Activated CD4-positive, alpha-beta T cell treated with anti-CD3 and anti-CD28 coated beads, Interleukin-2, amount 50 U/mL, for 48 hours (primary cell): ENCODE measurements at regions not wholly inside any gene's neighbourhood (a gene's known extent, or its start where the extent isn't known, plus 50 kb on each side); places are given as distances from the start of the nearest gene placed in this dataset.
A peak's percentile ranks its signal among the peaks of the same experiment; 100 is the strongest.

Source experiments
- DNase-seq, 2 experiments: peaks; one replicate each; pipeline ENCODE4 v3.0.0-alpha.2; 2020

GRCh38 chr3:154018100-154018696 lies 103.0 kb upstream of the ARHGEF26 start:
- peak; percentile 35 to 50 for DNase-seq

- DNase-seq: no peak
Measured at GRCh38 chr3:154022606-154023005, 98.6 kb upstream of the ARHGEF26 start.

DNA sequence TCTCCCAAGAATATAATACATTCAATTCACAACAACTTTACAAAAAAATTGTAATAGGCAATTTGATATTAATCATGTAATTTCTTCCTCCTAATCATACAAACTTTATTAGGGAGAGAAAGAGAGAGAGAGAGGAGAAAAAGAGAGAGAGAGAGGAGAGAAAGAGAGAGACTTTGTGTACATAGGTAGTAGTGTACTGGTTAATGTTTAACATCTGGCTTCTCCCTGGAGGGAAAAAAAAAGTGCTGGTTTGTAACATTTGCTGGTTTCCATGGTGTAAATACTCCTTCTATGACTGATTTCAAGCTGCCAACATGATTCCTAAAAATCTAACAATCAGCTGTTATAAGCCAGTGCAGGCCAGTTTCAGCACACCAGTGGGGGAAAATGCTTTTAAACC lies 98.0 kb upstream of the ARHGEF26 start:
- no peak for DNase-seq

DNA sequence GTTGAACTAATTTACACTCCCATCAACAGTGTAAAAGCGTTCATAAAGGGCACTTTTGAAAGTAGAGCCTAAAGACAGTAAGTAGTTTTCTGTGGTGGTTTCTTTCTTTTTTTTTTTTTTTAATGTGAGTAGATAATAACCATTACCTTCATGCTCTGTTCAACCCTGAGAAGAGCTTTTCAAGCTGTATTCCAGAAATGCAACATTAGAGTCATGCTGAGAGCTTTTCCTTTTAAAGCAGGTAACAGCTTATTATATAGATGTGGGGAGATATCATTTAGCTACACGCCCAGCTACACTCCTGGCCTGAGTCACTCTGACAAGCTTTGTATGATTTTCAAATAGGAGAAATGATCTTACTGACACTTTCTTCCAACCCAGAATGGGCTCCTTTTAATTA lies 96.2 kb upstream of the ARHGEF26 start:
- DNase-seq: no peak

DNA sequence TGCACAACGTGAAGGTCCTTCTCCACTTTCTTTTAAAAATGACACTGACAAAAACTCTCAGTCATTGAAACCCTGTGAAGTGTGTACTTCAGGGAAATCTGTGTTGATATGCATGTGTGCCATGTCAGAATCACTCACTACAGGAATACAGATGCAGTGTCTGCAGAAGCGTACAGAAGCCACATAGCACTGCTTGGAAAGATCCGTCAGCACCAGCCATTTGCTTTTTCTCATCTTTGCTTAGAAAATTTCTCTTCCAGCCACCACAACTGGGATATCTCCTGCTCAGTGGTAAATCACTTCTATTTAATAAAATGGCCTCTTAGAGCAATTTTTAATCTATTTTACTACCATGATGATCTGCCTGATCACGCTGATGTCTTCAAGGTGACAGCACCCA lies 91.3 kb upstream of the ARHGEF26 start:
- DNase-seq: no peak

GRCh38 chr3:154034797-154035330 lies 86.3 kb upstream of the ARHGEF26 start:
- no peak for DNase-seq

GRCh38 chr3:154040283-154040682 lies 80.9 kb upstream of the ARHGEF26 start:
- DNase-seq: no peak

GRCh38 chr3:154044671-154045070 lies 76.5 kb upstream of the ARHGEF26 start:
- no peak for DNase-seq

DNA sequence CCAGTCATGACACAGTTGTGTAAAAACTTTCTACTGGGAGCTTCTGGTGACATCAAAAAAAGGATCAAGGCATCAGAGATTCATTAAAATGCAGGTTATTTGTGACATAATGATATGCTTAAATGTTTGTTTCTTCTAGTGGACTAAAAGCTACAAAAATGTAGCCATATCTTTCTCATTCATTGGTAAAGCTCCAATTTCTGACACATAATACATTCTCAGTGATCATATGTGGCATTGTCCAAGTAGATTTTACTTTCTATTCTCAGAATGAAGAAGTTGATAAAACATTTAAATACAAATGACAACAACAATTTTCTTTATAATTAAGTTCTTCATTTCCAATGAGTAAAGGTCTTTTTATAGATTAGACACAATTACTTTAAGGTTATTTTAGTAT lies 71.0 kb upstream of the ARHGEF26 start:
- DNase-seq: no peak

- no peak for DNase-seq
Measured at GRCh38 chr3:154050766-154051165, 70.4 kb upstream of the ARHGEF26 start.

GRCh38 chr3:154059833-154060232 lies 61.4 kb upstream of the ARHGEF26 start:
- no peak for DNase-seq

GRCh38 chr3:154060238-154061000 lies 60.8 kb upstream of the ARHGEF26 start:
- no peak for DNase-seq

- no peak for DNase-seq
Measured at GRCh38 chr3:154061001-154061370, 60.2 kb upstream of the ARHGEF26 start.

- DNase-seq: no peak
Measured at GRCh38 chr3:154062513-154062912, 58.7 kb upstream of the ARHGEF26 start.

GRCh38 chr3:154071146-154071545 lies 50.0 kb upstream of the ARHGEF26 start:
- no peak for DNase-seq
